ENCODE measurements at regions not wholly inside any gene's neighbourhood (a gene's known extent, or its start where the extent isn't known, plus 50 kb on each side); places are given as distances from the start of the nearest gene placed in this dataset.

DNA sequence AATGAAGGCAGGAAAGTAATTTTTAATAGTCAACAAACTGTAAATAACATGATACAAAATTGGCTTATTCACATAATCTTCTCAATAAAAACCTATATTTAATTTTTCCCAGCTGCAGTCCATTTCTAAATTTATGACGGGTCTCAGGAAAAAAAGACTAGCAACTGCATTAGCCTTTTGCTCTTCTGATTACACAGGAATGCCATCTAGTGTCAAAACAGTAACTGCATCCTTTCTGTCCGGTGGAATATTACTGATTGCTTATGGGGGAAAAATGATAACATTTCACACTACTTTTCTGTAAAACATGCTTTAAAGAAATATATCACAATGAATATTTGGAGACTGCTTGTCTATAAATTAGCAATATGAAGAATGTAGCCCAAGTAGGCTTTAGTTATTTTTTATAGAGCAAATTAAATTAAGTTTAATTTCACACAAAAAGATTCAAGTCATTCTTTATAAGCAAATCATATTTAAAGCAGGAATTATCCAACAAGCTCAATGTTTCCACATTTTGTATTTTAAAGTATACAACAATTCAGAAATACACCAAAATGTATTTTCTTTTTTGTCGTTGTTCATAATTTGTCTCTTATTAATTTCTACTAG, 534.7 kb downstream of the CDH10 start:
- TF ChIP-seq, protein P1, sequence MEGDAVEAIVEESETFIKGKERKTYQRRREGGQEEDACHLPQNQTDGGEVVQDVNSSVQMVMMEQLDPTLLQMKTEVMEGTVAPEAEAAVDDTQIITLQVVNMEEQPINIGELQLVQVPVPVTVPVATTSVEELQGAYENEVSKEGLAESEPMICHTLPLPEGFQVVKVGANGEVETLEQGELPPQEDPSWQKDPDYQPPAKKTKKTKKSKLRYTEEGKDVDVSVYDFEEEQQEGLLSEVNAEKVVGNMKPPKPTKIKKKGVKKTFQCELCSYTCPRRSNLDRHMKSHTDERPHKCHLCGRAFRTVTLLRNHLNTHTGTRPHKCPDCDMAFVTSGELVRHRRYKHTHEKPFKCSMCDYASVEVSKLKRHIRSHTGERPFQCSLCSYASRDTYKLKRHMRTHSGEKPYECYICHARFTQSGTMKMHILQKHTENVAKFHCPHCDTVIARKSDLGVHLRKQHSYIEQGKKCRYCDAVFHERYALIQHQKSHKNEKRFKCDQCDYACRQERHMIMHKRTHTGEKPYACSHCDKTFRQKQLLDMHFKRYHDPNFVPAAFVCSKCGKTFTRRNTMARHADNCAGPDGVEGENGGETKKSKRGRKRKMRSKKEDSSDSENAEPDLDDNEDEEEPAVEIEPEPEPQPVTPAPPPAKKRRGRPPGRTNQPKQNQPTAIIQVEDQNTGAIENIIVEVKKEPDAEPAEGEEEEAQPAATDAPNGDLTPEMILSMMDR (IDR thresholded peaks at IDR 0.05; ENCODE audit: low read depth, low read length), result peak; percentile 37
- no peak for TF ChIP-seq MAX (IDR thresholded peaks at IDR 0.05; ENCODE audit: low read depth, low read length)
- DNase-seq (ENCODE audit: low read depth), result peak; percentile 35
- no peak overlapping the region for H3K4me3 ChIP-seq (ENCODE audit: low read depth, low read length)

DNA sequence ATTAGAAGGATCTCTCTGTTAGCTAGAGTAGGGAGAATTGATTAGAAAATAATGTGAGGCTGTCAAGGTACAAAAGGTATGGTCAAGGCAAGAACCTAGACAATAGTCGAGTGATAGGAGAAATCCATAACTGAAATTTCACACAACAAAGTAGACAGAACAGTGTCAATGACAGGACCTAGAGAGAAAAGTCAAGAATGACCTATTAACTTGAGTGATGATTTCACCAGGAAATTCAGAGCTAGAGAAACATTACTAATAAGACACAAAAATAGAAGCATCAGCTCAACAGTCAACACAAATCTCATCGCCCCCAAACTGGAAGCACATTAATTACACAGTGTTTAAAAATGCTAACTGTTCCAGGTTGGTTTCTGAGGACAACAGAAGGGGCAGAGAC, 532.4 kb downstream of the CDH10 start:
- no peak for TF ChIP-seq POLR2A (IDR thresholded peaks at IDR 0.05; ENCODE audit: extremely low read depth, insufficient read length)
- no peak overlapping the region for H3K4me3 ChIP-seq (ENCODE audit: low read depth, low read length)
- DNase-seq (ENCODE audit: low read depth), result no peak

- TF ChIP-seq, protein P1 (IDR thresholded peaks at IDR 0.05; ENCODE audit: low read depth, low read length), result no peak
- no peak for TF ChIP-seq MAX (IDR thresholded peaks at IDR 0.05; ENCODE audit: low read depth, low read length)
- TF ChIP-seq MYC (IDR thresholded peaks at IDR 0.05; ENCODE audit: low read depth, low read length), result no peak
- no peak for DNase-seq (ENCODE audit: low read depth)
- H3K4me3 ChIP-seq (ENCODE audit: low read depth, low read length), result no peak overlapping the region
Measured at GRCh38 chr5:24118351-24118750, 526.4 kb downstream of the CDH10 start.

GRCh38 chr5:24135536-24135935, 509.2 kb downstream of the CDH10 start:
- no peak for DNase-seq (ENCODE audit: low read depth)
- H3K4me3 ChIP-seq (ENCODE audit: low read depth, low read length), result no peak overlapping the region
- TF ChIP-seq MAX (IDR thresholded peaks at IDR 0.05; ENCODE audit: low read depth, low read length), result no peak
- TF ChIP-seq POLR2A (IDR thresholded peaks at IDR 0.05; ENCODE audit: extremely low read depth, insufficient read length), result no peak
- TF ChIP-seq, protein P1 (IDR thresholded peaks at IDR 0.05; ENCODE audit: low read depth, low read length), result no peak
- TF ChIP-seq MYC (IDR thresholded peaks at IDR 0.05; ENCODE audit: low read depth, low read length), result no peak

- TF ChIP-seq MYC (IDR thresholded peaks at IDR 0.05; ENCODE audit: low read depth, low read length), result no peak
- no peak for TF ChIP-seq MAX (IDR thresholded peaks at IDR 0.05; ENCODE audit: low read depth, low read length)
- TF ChIP-seq, protein P1 (IDR thresholded peaks at IDR 0.05; ENCODE audit: low read depth, low read length), result no peak
- TF ChIP-seq POLR2A (IDR thresholded peaks at IDR 0.05; ENCODE audit: extremely low read depth, insufficient read length), result no peak
- no peak overlapping the region for H3K4me3 ChIP-seq (ENCODE audit: low read depth, low read length)
- no peak for DNase-seq (ENCODE audit: low read depth)
Measured at GRCh38 chr5:24141046-24141445, 503.7 kb downstream of the CDH10 start.

DNA sequence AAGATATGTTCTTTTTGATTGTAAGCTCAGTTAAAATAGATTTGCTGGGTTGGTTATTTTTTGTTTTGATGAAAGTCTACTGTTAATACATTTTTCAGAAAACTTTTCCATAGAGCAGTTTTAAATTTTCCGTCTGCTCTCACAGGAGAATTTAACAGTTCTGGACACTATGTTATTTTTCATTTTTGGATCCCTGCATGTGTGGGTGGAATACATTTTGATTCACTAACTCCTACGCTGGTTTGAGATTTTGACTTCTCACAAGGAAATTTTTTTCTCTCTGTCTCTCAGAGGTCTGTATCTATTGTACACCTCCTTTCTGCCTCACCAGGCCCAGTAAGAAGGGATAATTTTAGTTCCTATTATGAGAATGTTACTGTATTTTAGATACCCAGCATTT, 502.4 kb downstream of the CDH10 start:
- no peak for DNase-seq (ENCODE audit: low read depth)
- no peak for TF ChIP-seq MYC (IDR thresholded peaks at IDR 0.05; ENCODE audit: low read depth, low read length)
- no peak for TF ChIP-seq POLR2A (IDR thresholded peaks at IDR 0.05; ENCODE audit: extremely low read depth, insufficient read length)
- TF ChIP-seq, protein P1 (IDR thresholded peaks at IDR 0.05; ENCODE audit: low read depth, low read length), result no peak
- no peak for TF ChIP-seq MAX (IDR thresholded peaks at IDR 0.05; ENCODE audit: low read depth, low read length)

More for the DNA sequence above, 502.4 kb downstream of the CDH10 start:
- H3K4me3 ChIP-seq (ENCODE audit: low read depth, low read length), result no peak overlapping the region
